NCI-H82 treated with DMSO at 0.1 percent for 48 hours (cell line): ENCODE measurements at regions not wholly inside any gene's neighbourhood (a gene's known extent, or its start where the extent isn't known, plus 50 kb on each side); places are given as distances from the start of the nearest gene placed in this dataset.
"Not testable (repeated sequence)": the region's sequence is repeated elsewhere in the genome, so short reads cannot be mapped to it uniquely, and the experiment has no call there.

Experiments used
- DNase-seq: peaks from one replicate; lab custom pipeline; 2025; ENCODE audit not compliant: unreplicated experiment; lab: John Stamatoyannopoulos, UW

DNA sequence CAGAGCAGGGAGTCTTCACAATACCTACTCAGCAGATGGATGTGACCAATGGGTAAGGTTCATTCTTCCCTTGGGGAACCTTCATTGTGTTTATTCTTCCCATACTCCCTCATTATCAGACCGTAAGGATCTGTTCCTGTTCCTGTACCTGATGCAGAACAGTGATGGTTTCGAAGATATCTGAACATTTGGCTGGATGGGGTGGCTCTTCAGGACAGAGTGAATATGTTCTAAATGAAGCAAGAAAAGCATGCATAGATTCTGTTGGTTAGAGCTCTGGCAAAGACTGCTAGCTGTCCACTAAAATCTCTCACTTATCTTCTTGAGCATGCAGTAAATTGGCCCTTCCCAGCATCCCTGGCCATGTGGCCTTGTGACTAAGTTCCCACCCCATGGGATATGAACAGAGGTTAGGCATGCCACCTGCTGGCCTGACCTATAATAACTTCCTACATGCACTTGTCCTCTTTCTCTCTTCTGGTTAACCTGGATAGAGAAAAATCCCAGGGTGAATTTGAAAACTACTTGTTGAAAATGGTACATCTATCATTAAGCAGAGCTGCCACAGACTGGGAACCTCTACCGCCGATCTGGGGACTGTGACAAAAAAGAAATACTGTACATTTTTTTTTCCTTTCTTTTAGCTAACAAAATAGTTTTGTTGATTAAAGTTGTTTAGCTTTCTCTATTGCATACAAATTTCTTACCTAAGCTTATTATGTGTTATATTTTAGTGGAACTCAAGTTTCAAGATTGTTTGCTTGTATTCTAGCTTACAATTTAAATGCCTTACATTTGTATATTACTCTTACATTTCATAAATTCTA lies 60.0 kb upstream of the BANK1 start:
- DNase-seq = peak; percentile 23

DNA sequence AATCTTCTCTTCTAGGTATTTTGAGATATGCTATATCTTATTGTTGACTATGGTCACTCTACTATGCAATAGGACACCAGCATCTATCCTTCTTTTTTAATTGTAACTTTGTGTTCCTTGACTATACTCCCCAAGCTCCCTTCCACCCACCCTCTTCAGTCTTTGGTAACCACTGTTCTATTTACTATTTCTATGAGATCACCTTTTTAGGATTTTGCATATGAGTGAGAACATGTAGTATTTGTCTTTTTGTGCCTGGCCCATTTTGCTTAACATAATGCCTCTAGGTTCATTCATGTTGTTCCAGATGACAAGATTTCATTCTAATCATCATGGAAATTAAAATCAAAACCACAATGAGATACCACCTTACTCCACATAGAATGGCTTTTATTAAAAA lies 63.3 kb upstream of the BANK1 start:
- DNase-seq = no peak

DNA sequence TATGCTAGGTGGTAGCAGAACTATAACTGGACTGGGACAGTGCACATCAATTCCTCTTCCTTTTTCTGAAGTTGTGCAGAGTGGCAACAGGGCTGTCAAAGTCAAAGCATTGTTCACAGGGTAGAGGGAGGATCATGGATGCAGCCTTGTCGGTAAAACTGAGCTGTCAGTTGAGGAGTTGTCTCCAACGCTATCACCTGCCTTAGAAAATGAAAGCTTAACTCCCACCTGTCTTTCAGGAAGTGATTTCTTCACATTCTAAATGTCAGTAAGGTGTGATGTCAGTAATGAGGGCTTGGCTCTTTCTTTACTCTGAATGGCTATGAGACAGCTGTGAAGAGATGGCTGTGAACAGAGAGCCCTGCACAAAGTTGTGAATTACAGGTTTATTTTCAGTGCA lies 66.4 kb upstream of the BANK1 start:
- DNase-seq = no peak

DNA sequence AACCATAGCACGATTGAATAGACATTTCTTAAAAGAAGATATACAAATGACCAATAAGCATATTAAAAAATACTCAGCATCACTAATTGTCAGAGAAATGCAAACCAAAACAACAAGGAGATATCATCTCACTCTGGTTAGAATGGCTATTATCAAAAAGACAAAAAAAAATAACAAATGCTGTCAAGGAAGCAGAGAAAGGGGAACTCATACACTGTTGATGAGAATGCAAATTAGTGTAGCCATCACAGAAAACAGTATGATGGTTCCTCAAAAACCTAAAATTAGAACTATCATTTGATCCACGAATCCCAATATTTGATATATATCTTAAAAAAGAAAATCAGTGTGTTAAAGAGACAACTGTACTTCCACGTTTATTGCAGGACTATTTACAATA lies 71.7 kb upstream of the BANK1 start:
- DNase-seq = no peak

DNA sequence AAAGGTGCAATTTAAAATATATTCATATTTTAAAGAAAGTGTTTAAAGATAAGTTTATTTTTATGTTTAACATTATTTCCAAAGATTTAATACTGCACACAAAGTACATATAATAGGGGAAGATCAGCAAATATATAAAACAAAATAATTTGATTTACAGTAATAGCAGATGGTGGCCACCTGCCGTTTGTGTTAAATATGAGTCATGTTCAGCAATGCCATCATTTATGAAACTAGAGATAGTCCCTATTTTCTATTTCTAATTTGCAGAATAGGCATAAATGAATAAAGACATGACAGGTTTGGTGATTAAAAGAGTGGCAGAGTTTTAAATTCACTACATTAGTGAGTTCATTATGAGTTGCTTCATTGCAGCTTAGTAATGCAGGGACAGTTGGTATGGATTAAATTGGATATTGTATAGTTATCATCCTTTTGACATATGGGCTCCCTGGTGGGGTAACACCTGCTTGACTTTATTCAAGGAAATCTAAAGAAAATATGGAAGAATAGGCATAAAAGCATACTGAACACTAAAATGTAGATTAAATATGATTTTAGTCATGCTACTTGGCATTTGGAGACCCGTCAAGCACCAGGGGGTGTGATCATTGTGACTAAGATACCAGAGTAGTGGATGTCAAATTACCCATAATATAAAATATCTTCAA lies 78.8 kb upstream of the BANK1 start:
- DNase-seq = peak; percentile 41

DNA sequence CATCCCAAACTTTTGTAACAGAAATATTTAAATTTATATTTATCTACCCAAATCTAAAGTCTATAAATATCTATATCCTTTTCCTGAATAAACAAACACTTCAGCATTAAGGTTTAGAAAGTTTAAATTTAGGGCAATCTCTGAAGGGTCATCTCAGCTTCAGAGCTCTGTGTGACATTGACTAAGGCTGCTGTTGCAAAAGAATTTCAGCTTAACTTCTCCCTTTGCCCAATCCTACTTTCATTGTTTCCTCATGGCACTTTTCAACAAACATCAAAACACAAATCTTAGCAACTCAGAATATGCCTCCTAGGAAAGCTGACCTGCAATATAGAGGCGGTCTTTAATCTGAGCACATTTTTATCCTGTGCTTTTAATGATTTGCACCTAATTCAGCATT lies 79.7 kb upstream of the BANK1 start:
- no peak for DNase-seq

DNA sequence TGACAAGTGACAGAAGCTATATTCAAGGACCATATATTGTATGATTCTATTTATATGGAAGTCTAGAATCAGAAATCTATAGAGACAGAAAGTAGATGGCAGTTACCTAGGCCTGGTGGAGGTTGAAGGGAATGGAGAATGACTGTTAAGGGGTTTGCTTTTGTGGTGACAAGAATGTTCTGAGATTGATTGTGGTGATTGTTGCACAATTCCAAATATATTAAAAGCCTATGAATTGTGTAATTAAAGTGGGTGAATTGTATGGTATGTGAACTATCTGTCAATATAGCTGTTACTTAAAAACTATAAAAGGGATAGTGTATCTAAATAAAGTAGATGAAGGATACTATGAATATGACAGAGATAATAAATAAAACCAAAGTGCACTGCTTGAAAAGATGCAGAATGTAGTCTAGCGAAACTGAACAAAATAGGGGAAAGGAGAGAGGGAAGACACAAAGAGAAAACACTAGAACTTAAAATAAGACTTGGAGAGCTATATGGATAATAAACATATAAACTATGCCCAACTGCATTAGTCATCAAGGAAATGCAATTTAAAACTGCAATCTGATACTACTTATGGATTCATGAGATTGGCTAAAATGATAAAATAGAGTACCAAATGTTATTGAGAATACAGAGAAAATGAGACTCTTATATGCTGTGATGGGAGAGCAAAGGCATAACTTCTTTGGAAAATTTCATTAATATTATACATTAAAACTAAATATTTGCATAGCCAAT lies 82.1 kb upstream of the BANK1 start:
- DNase-seq = no peak

DNA sequence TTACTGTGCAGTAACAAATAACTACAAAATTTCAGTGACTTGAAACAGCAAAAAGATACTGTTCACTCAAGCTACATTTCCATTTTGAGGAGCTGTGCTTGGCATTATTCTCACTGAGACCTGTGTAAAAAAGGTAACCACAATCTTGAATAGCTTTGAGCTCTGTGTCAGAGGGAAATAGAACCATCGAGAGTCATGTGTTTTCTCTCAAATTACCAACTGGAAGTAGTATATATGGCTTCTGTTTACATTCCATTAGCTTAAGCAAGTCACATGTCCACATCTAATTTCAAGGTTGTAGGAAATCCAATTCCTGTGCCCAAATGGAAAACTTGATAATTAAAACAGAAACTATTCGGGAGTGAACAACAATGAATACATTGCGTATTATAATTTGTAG lies 82.9 kb upstream of the BANK1 start:
- no peak for DNase-seq

DNA sequence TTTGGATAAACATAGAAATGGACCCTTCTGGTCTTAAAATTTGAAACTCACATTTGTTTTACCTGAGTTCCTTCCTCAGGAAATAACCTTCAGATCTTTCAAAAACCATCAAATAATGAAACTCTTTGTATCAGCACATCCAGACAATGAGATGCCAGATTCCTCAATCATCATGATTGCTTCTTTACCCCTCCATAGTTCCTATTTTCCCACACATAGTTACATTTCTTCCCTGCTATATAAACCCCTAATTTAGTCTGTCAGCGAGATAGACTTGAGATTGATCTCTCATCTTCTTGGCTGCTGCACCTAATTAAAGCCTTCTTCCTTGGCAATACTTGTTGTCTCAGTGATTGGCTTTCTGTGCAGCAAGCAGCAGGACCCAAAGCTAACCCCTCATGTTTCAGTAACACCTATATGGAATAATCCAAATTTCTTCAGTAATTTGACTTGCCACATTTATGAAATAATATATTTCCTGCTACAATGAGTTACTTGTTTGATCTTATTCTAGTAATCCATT lies 83.9 kb upstream of the BANK1 start:
- no peak for DNase-seq

DNA sequence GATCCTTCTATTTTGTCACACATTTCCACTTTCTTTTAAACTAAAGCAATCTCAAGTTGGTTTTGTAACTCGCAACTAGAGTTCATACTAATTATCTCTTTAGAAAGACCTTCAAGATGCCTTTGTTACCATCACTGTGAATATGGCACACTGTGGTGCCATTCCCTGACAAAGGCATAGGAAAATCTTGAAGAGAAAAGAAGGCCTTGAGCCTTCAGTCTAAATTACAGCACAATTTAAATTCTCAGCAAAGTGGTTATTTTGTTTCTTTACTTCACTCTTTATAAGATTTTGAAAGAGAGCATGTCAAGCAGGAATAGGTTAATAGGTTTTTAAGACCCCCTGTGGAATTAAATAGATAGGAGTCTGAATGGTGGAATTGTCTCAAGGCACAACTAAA lies 89.0 kb upstream of the BANK1 start:
- DNase-seq = no peak

DNA sequence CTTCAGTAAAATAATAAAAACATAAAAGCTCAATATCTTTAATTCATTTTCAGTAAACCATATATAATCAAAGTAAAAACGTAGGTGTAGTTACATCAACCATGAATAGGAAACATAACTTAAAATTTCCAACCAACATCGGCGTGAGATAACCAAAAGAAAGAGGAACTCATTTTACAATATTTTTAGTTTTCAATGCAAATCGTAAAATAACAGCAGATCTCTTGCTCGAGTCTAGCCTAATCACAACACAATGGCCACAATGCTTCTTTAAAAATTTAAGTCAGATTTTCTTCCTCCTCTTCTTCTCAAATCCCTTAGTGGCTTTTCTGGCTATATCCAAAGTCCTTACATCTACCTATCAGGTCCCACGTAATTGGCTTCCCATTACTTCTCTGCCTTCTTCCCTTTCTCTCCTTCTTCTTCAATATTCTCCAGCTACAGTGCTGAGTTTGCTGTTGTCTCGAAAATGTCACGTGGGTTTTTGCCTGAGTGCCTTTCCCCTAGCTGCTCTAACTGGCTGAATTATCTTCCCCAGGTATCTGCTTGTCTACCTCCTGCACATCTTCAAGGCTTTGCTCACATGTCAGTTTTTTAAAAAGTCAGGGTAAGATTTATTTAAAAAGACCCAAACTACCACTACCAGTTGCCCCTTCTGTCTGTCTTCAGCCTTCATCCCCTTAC lies 90.9 kb upstream of the BANK1 start:
- no peak for DNase-seq

DNA sequence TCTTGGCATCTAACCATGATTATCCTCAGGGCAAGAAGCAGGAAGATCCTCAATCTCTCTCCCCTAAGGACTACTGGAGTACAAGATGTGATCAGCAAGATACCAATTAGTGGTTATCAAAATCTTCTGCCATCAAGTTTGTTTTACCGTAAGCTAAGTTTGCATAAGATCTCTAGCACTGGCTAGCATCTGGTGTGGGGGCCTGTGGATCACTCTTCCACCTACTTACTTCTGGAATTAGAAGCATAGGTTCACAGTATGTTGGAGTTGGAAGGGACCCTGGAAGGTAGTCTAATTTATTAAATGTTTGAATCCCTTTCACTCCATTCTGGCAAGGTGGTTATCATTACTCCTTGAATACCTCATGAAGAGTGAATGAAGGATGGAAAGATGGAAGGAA lies 93.3 kb upstream of the BANK1 start:
- no peak for DNase-seq

DNA sequence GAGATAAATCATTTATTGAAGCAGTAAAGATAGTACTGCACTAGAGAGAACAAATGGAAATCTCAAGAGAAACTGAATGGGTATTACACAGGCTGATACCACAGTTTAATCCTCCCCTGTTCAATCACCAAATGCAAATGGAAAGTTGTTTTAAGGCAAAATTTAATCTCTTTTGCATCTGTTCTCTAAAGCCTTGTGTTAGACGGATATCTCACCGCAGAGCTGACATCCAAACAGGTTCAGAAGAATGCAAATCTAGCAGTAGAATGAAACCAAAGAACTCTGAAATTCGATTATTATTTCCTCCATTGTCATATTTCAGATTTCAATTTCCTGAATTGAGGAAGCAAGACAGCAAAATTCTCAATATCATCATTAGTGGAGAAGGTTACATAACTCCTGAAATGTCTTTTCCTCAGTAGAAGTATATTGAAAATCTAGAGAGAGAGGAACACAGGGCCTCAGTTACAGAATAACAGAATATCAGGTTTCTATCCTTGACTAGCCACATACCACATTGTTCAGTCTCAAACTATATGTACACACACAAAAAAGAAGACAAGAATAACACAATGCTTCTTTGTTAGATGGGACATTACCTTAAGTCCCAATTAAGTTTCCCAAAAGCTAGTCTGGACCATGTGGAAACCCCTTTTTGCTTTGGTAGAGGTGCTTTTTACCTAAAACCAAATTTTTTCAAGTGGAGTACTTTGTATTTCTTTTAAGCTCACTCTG lies 94.1 kb upstream of the BANK1 start:
- DNase-seq = peak; percentile 29

DNA sequence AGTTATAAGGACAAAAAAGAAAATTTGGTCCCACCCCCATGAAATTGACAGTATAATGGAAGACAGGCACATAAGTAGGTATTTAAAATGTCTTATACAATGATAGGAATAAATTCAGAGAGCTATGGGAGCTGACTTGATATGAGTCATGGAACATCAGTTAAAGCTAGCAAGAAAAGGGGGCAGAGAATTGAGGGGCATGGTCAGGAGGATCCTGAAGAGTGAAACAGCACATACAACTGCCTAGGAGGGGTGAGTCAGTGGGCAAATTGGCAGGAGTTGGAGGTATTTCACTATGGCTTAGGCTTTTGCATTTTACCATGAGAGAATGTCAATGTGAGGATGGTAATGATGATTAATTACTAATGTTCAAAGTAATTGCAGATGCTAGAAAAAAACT lies 95.4 kb upstream of the BANK1 start:
- no peak for DNase-seq

DNA sequence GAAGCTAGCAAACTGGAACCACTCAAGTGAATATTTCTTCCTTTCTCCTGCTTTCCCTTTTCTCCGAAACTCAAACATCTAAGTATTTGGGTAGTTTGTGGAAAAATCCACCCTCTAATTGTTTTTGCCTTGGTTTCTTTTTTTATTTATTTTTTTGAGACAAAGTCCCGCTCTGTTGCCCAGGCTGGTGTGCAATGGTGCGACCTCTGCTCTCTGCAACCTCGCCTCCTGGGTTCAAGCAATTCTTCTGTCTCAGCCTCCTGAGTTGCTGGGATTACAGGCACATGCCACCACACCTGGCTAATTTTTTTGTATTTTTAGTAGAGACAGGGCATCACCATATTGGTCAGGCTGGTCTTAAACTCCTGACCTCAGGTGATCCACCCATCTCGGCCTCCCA lies 96.1 kb upstream of the BANK1 start:
- DNase-seq = not testable (repeated sequence)

DNA sequence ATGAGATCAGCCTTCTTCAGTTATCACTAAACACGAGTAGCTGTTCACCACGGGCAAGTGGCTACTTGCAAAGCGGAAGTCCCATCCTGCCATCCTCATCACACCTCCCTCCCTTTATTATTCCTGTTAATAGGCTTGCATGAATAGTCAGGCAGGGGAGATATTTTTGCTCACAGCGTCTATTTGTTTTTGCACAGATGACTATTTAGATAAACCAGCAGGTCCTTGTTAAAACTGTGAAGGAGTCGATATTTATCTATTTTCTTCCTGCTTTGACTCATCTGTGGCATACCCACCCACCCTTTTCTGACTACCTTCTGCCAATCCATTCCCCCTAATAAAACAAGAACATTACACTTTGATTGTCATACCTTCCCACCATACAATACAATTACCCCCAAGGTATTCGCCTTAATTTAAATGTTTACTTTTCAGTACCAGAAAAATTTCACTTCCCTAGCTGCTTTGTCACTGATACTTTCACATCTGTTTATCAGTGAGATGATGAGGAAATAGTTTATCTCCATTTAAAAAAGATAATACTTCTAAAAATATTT lies 96.6 kb upstream of the BANK1 start:
- no peak for DNase-seq

DNA sequence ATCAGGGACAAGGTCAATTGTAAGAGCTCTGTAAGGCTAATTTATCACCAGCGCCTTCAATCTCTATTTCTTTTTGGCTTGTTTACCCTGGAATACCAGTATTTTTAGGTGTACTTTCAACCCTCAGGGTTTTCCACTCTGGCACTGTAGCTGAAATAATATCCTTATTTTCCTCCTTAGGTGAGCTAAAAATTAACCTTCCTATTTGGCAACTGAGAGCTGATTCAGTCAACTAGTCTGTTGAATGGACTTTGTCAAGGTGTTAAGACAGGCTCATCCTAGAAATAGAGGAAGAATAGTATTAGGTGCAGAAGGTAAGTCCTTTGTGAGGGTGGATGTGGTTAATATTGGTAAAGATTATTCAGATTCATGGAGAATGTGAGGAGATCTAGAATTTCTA lies 101.3 kb upstream of the BANK1 start:
- no peak for DNase-seq

DNA sequence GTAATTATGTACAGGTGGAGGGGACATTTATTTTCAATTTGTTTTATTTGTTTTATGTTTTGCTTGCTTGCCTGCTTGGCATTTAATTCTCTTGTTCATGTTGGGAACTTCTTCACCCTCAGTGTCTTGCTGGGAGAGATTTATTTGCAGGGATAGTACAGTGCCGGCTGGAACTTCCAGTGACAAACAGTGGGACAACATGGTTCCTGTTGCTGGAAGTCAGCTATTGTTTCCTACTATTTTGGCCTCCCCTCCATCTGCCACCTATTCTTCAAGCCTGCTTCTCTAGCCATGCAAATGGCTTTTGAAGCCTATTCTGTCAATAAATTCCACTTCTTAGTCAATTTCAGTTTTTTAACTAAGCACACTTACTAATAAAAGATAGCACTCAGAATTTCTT lies 105.4 kb upstream of the BANK1 start:
- DNase-seq = no peak

DNA sequence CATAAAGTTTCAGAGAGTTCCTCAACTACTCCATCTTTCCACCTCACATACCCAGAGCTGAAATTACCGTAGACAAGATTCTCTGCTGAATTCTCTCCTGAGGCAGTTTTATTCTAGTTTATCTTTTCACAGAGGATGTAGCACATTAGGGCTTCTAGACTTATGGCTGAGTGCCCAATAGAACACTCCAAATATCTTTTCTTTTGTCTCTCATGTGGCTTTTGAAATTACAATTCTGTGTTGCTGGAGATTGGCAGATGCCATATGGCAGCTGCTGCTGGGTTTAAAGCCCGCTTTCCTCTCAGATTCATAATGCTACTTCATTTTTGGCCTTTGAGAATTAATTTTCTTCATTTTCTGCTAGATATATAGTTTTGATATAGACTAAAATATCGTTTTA lies 107.6 kb upstream of the BANK1 start:
- DNase-seq = no peak

DNA sequence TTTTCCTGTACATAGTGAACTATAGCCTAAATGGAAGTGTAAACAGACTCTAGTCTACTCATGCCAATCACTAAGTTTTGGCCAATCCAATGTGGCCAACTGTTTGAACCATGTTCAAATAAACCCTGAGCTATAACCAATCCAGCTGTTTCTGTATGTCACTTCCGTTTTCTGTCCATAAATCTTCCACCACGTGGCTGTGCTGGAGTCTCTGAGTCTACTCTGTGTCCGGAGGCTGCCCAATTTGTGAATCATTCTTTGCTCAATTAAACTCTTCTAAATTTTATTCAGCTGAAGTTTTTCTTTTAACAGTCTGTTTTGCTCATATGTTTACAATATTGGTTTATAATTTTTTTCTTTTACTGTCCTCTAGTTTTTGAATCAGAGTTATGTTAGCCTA lies 112.3 kb upstream of the BANK1 start:
- DNase-seq = no peak
